ENCODE measurements at regions not wholly inside any gene's neighbourhood (a gene's known extent, or its start where the extent isn't known, plus 50 kb on each side); places are given as distances from the start of the nearest gene placed in this dataset.

- TF ChIP-seq CTCF (IDR thresholded peaks at IDR 0.05) (no peak), POLR2AphosphoS5 (IDR thresholded peaks at IDR 0.05) (no peak), POLR2A (IDR thresholded peaks at IDR 0.05) (no peak)
Observed at GRCh38 chr5:175123542-175123941, 320.4 kb downstream of the DRD1 start.

Data from breast epithelium (tissue), 3 donors.